Loucy (cell line): ENCODE measurements at regions not wholly inside any gene's neighbourhood (a gene's known extent, or its start where the extent isn't known, plus 50 kb on each side); places are given as distances from the start of the nearest gene placed in this dataset.

Experiments used
- H2AFZ ChIP-seq: fragments of 200-600 bp; sonication (generic); 2 replicates; pipeline ENCODE4 v1.6.0; 2016; ENCODE audit warnings: antibody characterized with exemption, mild to moderate bottlenecking, low read length, moderate library complexity
- H3F3A ChIP-seq: fragments of 200-600 bp; 2 replicates; pipeline ENCODE4 v1.6.0; 2016; ENCODE audit warnings: antibody characterized with exemption, low read depth, mild to moderate bottlenecking
- H3K27me3 ChIP-seq: fragments of 200-600 bp; sonication (generic); 2 replicates; pipeline ENCODE4 v1.6.1; 2014; ENCODE audit warnings: low read length, mild to moderate bottlenecking; ENCODE audit not compliant: insufficient read depth, poor library complexity, severe bottlenecking
- H3K36me3 ChIP-seq: fragments of 200-600 bp; sonication (generic); 2 replicates; pipeline ENCODE4 v1.6.1; 2016; ENCODE audit warnings: low read length; ENCODE audit not compliant: insufficient read depth
- H3K4me1 ChIP-seq: fragments of 200-600 bp; sonication (generic); 2 replicates; pipeline ENCODE4 v1.5.1; 2014; ENCODE audit warnings: low read length, mild to moderate bottlenecking; ENCODE audit not compliant: insufficient read depth, poor library complexity, severe bottlenecking
- H3K4me2 ChIP-seq: fragments of 200-600 bp; sonication (generic); 2 replicates; pipeline ENCODE4 v1.6.0; 2014; ENCODE audit warnings: antibody characterized with exemption, low read length, low read depth, mild to moderate bottlenecking; ENCODE audit not compliant: poor library complexity, severe bottlenecking
- H3K4me3 ChIP-seq: fragments of 200-600 bp; sonication (generic); 2 replicates; pipeline ENCODE4 v1.5.1; 2014; ENCODE audit warnings: low read length, mild to moderate bottlenecking, mixed read lengths; ENCODE audit not compliant: poor library complexity, severe bottlenecking
- H3K79me2 ChIP-seq: fragments of 200-600 bp; sonication (generic); 2 replicates; pipeline ENCODE4 v1.6.1; 2014; ENCODE audit warnings: low read length; ENCODE audit not compliant: insufficient read depth
- H3K9ac ChIP-seq: fragments of 200-600 bp; sonication (generic); 2 replicates; pipeline ENCODE4 v1.6.0; 2014; ENCODE audit warnings: mild to moderate bottlenecking, low read depth, low read length, moderate library complexity; ENCODE audit not compliant: poor library complexity, severe bottlenecking
- H3K9me2 ChIP-seq: fragments of 200-600 bp; sonication (generic); replicated peaks from 2 replicates; pipeline ENCODE4 v1.6.1; 2016; ENCODE audit warnings: low read depth, low read length, mixed read lengths
- H3K9me3 ChIP-seq: fragments of 200-600 bp; sonication (generic); 2 replicates; pipeline ENCODE4 v1.6.1; 2014; ENCODE audit warnings: mild to moderate bottlenecking, antibody characterized with exemption, low read length, low read depth; ENCODE audit not compliant: insufficient read depth
- H4K20me1 ChIP-seq: fragments of 200-600 bp; sonication (generic); 2 replicates; pipeline ENCODE4 v1.6.0; 2014; ENCODE audit warnings: antibody characterized with exemption, low read length, mild to moderate bottlenecking; ENCODE audit not compliant: insufficient read depth, poor library complexity, severe bottlenecking
- CTCF ChIP-seq: fragments of 200-600 bp; sonication (generic); conservative IDR thresholded peaks from 2 replicates; pipeline ENCODE4 v1.5.1; 2014; ENCODE audit warnings: mild to moderate bottlenecking, antibody characterized with exemption, low read length
- EZH2phosphoT487 ChIP-seq: fragments of 200-600 bp; IDR thresholded peaks from 2 replicates; pipeline ENCODE4 v1.6.1; 2018; ENCODE audit warnings: antibody characterized with exemption, mild to moderate bottlenecking, moderate library complexity, borderline replicate concordance

GRCh38 chrX:11970578-11971359 is 167.5 kb upstream of the FRMPD4 start:
- Histone ChIP-seq H3K9me2 (no peaks in the 10 kb centered on the region), H3K36me3 (no peaks in the 10 kb centered on the region), H3K79me2 (no peaks in the 10 kb centered on the region), H2AFZ (no peak overlapping the region), H3F3A (no peaks in the 10 kb centered on the region), H3K9ac (no peak overlapping the region), H3K27me3 (no peaks in the 10 kb centered on the region), H4K20me1 (no peaks in the 10 kb centered on the region), H3K4me1 (no peaks in the 10 kb centered on the region), H3K4me3 (no peak overlapping the region), H3K4me2 (no peak overlapping the region), H3K9me3 (no peaks in the 10 kb centered on the region)
- no peak for TF ChIP-seq EZH2phosphoT487
- TF ChIP-seq CTCF = no peak

GRCh38 chrX:11976663-11977062 is 161.6 kb upstream of the FRMPD4 start:
- no peaks in the 10 kb centered on the region for H3K27me3 ChIP-seq
- no peaks in the 10 kb centered on the region for H3F3A ChIP-seq
- TF ChIP-seq EZH2phosphoT487 (no peak), CTCF (no peak)
- no peaks in the 10 kb centered on the region for H4K20me1 ChIP-seq
- no peaks in the 10 kb centered on the region for H3K4me1 ChIP-seq
- H3K9ac ChIP-seq = no peak overlapping the region
- H3K36me3 ChIP-seq = no peaks in the 10 kb centered on the region
- H3K9me3 ChIP-seq = no peaks in the 10 kb centered on the region
- H3K4me3 ChIP-seq = no peak overlapping the region
- no peaks in the 10 kb centered on the region for H3K9me2 ChIP-seq
- no peak overlapping the region for H3K4me2 ChIP-seq
- no peak overlapping the region for H2AFZ ChIP-seq
- H3K79me2 ChIP-seq = no peaks in the 10 kb centered on the region

GRCh38 chrX:11992271-11992670 is 146.0 kb upstream of the FRMPD4 start:
- Histone ChIP-seq H3K4me3 (no peak overlapping the region), H3K4me2 (no peak overlapping the region), H3K9ac (no peak overlapping the region), H3K4me1 (no peaks in the 10 kb centered on the region), H2AFZ (no peak overlapping the region), H3K27me3 (no peaks in the 10 kb centered on the region), H3K9me2 (no peaks in the 10 kb centered on the region), H3F3A (no peaks in the 10 kb centered on the region), H4K20me1 (no peaks in the 10 kb centered on the region), H3K9me3 (no peaks in the 10 kb centered on the region), H3K36me3 (no peaks in the 10 kb centered on the region), H3K79me2 (no peaks in the 10 kb centered on the region)
- no peak for TF ChIP-seq EZH2phosphoT487
- TF ChIP-seq CTCF = no peak
